ENCODE measurements at regions not wholly inside any gene's neighbourhood (a gene's known extent, or its start where the extent isn't known, plus 50 kb on each side); places are given as distances from the start of the nearest gene placed in this dataset.

DNA sequence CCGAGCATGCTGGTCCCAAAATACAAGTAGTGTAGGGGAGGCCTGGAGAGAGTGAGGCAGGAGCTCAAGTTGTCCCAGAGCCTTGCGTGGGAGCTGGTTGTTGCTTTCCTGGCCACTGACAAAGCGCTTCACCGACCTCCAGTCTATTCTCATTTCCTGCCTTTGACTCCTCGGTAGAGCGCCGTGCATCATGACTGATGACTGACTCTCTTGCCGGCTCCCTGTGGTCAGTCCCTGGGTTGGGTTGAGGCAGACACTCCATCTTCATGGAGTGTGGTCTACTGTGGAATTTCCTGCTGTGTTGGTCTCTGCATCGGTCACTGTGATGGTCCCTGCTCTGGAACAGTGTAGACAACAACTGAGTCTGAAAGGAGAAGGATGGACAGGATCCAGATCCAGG, 175.1 kb upstream of the S1PR3 start:
- Histone ChIP-seq H3K36me3 (ENCODE audit: insufficient read depth in 1 of 2, low read depth in 1 of 2) (no peaks in the 10 kb centered on the region), H3K27ac (no peak overlapping the region), H3K4me1 (no peaks in the 10 kb centered on the region), H3K4me3 (no peak overlapping the region), H3K27me3 (ENCODE audit: insufficient read depth in 3 of 3, low read length in 2 of 3) (no peaks in the 10 kb centered on the region), H3K9me3 (peaks cover 3% of the 10 kb centered on the region)
- ATAC-seq (no peak), DNase-seq (no peak)
- intact Hi-C loops (cut with DNase I), result no loop called here
- 92 to 95% (median 95%) methylated on average over 9 of the region's 9 CpGs for WGBS, 3 donors
- TF ChIP-seq, protein P1, sequence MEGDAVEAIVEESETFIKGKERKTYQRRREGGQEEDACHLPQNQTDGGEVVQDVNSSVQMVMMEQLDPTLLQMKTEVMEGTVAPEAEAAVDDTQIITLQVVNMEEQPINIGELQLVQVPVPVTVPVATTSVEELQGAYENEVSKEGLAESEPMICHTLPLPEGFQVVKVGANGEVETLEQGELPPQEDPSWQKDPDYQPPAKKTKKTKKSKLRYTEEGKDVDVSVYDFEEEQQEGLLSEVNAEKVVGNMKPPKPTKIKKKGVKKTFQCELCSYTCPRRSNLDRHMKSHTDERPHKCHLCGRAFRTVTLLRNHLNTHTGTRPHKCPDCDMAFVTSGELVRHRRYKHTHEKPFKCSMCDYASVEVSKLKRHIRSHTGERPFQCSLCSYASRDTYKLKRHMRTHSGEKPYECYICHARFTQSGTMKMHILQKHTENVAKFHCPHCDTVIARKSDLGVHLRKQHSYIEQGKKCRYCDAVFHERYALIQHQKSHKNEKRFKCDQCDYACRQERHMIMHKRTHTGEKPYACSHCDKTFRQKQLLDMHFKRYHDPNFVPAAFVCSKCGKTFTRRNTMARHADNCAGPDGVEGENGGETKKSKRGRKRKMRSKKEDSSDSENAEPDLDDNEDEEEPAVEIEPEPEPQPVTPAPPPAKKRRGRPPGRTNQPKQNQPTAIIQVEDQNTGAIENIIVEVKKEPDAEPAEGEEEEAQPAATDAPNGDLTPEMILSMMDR (IDR thresholded peaks at IDR 0.05), result no peak

DNA sequence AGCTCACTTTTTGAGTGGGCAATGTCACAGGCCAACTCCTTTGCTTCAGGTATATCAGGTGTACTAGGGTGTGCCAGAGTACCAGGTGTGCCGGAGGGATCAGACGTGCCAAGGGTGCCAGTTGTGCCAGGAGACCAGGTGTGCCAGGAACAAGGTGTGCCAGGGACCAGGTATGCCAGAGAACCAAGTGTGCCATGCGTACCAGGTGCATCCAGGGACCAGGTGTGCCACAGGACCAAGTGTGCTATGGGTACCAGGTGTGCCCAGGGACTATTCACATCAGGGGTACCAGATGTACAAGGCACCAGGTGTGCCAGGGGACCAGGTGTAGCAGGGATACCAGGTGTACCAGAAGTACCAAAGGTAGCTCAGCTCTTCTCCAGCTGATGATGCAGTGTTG, 174.7 kb upstream of the S1PR3 start:
- H3K36me3 ChIP-seq (ENCODE audit: insufficient read depth in 1 of 2, low read depth in 1 of 2), result no peaks in the 10 kb centered on the region
- ATAC-seq (no peak), DNase-seq (no peak)
- H3K9me3 ChIP-seq, result peaks cover 5% of the 10 kb centered on the region
- WGBS, 3 donors, result 86 to 95% (median 91%) methylated on average over 3 of the region's 3 CpGs
- no peak overlapping the region for H3K4me3 ChIP-seq
- TF ChIP-seq, protein P1 (IDR thresholded peaks at IDR 0.05), result no peak
- intact Hi-C loops (cut with DNase I), result no loop called here
- H3K4me1 ChIP-seq, result no peaks in the 10 kb centered on the region
- no peak overlapping the region for H3K27ac ChIP-seq
- no peaks in the 10 kb centered on the region for H3K27me3 ChIP-seq (ENCODE audit: insufficient read depth in 3 of 3, low read length in 2 of 3)

DNA sequence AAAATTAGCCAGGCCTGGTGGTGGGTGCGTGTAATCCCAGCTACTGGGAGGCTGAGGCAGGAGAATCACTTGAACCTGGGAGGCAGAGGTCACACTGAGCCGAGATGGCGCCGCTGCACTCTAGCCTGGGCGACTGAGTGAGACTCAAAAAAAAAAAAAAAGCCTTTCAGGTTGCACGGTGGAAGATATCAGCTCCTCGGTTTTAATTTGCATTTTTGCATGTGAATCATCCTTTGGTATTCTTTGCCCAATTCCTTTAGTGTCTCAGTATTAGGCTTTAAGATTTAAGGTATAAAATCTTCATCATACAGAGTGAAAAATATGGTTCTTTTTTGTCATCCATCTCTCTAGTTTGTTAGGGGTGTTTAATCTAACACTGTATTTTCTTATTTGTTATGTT, 173.6 kb upstream of the S1PR3 start:
- no peak overlapping the region for H3K27ac ChIP-seq
- ATAC-seq (no peak), DNase-seq (no peak)
- no peaks in the 10 kb centered on the region for H3K27me3 ChIP-seq (ENCODE audit: insufficient read depth in 3 of 3, low read length in 2 of 3)
- intact Hi-C loops (cut with DNase I), result no loop called here
- no peaks in the 10 kb centered on the region for H3K4me1 ChIP-seq
- no peaks in the 10 kb centered on the region for H3K36me3 ChIP-seq (ENCODE audit: insufficient read depth in 1 of 2, low read depth in 1 of 2)
- peaks cover 5% of the 10 kb centered on the region for H3K9me3 ChIP-seq
- 82 to 87% (median 84%) methylated on average over 7 of the region's 7 CpGs for WGBS, 3 donors
- TF ChIP-seq, protein P1 (IDR thresholded peaks at IDR 0.05), result no peak
- H3K4me3 ChIP-seq, result no peak overlapping the region

DNA sequence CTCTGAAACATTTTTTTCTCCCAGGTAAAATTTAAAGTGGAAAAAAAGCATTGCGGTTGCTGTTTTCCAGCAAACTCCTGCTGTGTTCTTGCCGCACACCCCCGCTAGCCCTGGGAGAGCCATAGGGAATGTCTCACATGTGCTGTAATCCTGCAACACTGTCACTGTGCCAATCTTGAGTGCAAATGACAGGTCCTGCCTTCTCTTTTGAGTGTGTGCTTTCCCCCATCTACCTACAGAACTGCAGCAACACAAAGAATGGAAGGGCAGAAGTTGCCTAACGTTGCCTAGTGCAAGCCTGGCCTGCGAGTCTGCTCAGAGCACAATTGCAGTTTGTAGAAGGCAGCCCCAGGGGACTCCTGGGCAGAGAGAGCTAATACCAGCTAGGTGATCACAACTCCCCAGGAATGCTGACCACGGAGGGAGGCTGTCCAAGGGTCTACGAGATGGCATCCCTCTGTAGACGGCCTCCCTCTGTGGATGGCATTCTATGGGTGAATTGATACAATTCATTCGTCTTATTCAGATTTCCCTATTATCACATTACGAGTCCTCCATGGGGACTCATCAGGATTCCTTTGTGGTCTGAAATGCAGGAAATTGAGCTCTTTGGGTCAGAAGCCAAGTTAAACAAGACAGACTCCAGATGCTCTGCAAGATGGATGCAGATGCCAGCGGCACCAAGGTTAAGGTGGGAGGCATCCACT, 172.6 kb upstream of the S1PR3 start:
- TF ChIP-seq, protein P1 (IDR thresholded peaks at IDR 0.05), result no peak
- Histone ChIP-seq H3K27me3 (ENCODE audit: insufficient read depth in 3 of 3, low read length in 2 of 3) (no peaks in the 10 kb centered on the region), H3K36me3 (ENCODE audit: insufficient read depth in 1 of 2, low read depth in 1 of 2) (no peaks in the 10 kb centered on the region), H3K27ac (no peak overlapping the region), H3K9me3 (peaks cover 5% of the 10 kb centered on the region), H3K4me1 (no peaks in the 10 kb centered on the region), H3K4me3 (no peak overlapping the region)
- intact Hi-C loops (cut with DNase I), result no loop called here
- DNase-seq, result no peak
- WGBS, 3 donors, result 52 to 58% (median 57%) methylated on average over 11 of the region's 11 CpGs
- no peak for ATAC-seq

DNA sequence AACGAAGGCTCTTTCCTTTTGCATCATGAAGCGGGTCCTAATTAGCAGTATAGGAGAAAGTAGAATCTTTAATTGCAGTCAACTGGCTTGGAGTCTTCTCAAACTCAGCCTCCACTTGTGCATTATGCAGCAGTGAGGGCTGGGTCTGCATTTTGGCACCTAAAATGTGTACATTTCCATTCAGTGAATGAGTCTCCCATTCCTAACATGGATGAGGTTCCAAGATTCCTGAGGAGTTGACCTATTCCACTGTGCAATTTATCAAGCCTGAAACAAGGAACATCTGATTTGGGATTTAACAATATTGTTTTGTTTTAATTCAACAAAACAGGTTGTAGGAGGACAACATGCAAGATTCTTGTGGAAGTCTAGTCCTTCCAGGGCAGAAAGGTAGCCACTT, 171.8 kb upstream of the S1PR3 start:
- H3K4me1 ChIP-seq, result no peaks in the 10 kb centered on the region
- H3K36me3 ChIP-seq (ENCODE audit: insufficient read depth in 1 of 2, low read depth in 1 of 2), result no peaks in the 10 kb centered on the region
- peaks cover 5% of the 10 kb centered on the region for H3K9me3 ChIP-seq
- H3K27me3 ChIP-seq (ENCODE audit: insufficient read depth in 3 of 3, low read length in 2 of 3), result no peaks in the 10 kb centered on the region
- intact Hi-C loops (cut with DNase I), result no loop called here
- TF ChIP-seq, protein P1 (IDR thresholded peaks at IDR 0.05), result no peak
- ATAC-seq (no peak), DNase-seq (no peak)
- 94 to 97% (median 94%) methylated on average over 2 of the region's 2 CpGs for WGBS, 3 donors
- no peak overlapping the region for H3K27ac ChIP-seq
- H3K4me3 ChIP-seq, result no peak overlapping the region
